ENCODE measurements at regions not wholly inside any gene's neighbourhood (a gene's known extent, or its start where the extent isn't known, plus 50 kb on each side); places are given as distances from the start of the nearest gene placed in this dataset.
"Not testable (repeated sequence)": the region's sequence is repeated elsewhere in the genome, so short reads cannot be mapped to it uniquely, and the experiment has no call there.

DNA sequence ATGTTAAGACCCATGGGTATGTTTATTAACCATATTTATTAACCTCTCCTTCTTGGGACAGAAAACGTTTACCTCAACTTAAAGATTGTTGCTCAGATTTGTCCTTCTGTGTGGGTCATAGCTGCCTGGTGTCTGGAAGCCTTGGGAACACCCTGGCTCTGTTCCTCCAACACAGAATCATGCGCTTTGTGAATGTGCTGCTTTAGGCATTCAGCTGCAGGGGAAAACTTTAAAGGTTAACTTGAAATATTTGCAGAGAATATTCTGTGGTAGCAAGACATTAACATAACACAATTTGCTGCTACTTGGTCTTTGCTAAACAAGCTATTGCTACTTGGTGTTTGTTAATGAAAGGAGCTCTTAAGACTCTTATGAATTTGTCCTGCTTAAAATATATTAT lies 50.5 kb upstream of the THOC3 start:
- not testable (repeated sequence) for DNase-seq

DNA sequence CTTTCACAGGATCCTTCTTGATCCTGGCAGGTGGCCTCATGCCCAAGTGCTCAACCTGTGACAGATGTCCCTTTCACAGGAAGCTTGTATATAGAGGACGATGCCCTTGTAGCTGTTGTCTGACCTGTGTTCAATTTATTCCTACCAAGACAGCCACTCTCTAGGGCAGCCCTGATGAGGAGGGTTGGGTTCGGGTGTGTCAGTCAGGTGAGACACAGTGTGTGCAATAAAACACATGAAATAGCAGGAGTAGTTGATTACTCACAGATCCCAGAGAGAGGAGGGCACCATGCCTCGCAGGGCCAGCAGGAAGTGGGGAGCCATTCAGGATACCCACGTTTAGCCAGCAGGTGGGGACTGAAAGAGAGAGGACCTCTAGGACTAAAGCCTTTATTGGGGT lies 52.7 kb upstream of the THOC3 start:
- not testable (repeated sequence) for DNase-seq

DNA sequence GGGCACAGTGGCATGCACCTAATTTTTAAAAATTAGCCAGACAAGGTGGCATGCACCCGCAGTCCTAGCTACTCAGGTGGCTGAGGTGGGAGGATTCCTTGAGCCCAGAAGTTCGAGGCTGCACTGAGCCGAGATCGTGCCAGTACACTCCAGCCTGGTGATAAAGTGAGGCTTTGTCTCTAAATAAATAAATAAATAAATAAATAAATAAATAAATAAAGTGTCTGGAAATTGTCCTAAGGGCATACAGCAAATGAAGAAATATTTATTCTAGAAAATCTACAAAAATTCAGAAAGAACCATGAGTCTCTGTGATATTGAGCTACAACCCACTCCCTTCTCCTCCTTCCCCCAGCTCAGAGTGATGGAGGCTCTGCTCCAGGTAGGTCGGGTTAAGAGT lies 55.4 kb upstream of the THOC3 start:
- DNase-seq = not testable (repeated sequence)

DNA sequence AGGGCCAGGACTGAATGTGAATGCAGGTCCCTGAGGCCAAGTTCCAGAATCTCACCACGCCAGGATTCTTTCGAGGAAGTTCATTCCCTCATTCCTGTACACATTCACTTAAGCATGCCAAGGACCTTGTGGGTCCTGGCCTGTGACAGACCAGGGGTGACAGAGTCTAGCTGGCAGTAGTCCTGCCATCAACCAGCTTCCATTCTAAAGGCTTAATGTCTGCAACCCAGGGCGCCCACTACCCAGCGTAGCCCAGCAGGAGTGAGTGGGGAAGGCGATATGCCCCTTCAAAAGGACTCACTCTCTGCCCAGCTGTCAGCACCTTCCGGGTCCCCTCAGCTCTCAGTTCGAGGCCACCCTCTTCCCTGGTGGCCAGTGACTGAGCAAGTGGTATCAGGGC lies 61.3 kb upstream of the THOC3 start:
- not testable (repeated sequence) for DNase-seq

DNA sequence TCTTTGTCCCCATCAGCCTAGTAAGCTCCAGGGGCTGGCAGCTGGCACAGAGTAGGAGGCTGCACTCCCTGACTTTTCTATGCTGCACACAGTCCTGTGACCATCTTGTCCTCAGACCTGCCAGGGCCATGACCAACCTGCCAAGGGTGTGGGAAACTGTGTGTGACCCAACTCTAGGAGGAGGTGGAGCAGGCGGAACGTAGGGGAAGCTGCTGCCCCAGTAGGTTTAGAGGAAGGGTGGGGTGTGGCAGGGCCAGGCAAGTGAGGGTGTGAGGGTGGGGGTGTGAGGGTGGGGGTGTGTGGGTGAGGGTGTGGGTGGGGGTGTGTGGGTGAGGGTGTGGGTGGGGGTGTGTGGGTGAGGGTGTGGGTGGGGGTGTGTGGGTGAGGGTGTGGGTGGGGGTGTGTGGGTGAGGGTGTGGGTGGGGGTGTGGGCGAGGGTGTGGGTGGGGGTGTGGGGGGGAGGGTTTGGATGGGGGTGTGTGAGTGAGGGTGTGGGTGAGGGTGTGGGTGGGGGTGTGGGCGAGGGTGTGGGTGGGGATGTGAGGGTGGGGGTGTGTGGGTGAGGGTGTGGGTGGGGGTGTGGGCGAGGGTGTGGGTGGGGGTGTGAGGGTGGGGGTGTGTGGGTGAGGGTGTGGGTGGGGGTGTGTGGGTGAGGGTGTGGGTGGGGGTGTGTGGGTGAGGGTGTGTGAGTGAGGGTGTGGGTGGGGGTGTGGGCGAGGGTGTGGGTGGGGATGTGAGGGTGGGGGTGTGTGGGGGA lies 62.4 kb upstream of the THOC3 start:
- DNase-seq = not testable (repeated sequence)

DNA sequence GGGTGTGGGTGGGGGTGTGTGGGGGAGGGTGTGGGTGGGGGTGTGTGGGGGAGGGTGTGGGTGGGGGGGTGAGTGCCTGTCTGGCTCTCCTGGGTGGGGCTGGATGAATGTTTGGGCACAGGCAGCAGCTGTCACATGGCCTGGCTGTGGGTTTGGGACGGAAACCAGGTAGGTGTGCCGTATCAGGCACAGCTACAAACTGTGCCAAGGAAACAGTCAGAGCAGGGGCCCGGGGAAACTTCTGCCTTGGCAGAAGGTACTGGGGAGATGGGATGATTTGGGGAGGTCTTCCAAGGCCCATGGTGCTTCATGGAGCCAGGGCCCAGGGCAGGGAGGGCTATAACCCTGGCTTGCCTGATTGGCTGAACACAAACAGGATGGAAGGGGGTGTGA lies 63.0 kb upstream of the THOC3 start:
- DNase-seq = not testable (repeated sequence)

DNA sequence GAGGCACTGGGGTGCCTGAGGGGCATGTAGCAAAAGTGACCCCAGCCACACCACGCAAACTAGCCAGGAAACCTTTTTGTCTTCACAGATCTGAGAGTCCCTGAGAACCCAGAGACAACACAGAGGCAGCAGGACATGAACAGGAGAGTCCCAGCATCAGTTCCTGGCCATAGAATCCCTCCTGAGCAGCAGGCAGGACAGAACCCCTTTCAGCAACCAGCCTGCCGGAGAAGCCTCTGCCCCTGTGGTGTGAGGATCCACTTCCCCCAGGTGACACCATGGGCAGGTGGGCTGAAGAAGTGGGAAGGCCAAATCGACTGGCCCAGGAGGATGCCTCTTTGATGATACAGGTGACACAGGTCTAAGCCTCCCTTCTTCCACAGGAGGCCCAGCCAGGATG lies 65.1 kb upstream of the THOC3 start:
- DNase-seq = not testable (repeated sequence)

DNA sequence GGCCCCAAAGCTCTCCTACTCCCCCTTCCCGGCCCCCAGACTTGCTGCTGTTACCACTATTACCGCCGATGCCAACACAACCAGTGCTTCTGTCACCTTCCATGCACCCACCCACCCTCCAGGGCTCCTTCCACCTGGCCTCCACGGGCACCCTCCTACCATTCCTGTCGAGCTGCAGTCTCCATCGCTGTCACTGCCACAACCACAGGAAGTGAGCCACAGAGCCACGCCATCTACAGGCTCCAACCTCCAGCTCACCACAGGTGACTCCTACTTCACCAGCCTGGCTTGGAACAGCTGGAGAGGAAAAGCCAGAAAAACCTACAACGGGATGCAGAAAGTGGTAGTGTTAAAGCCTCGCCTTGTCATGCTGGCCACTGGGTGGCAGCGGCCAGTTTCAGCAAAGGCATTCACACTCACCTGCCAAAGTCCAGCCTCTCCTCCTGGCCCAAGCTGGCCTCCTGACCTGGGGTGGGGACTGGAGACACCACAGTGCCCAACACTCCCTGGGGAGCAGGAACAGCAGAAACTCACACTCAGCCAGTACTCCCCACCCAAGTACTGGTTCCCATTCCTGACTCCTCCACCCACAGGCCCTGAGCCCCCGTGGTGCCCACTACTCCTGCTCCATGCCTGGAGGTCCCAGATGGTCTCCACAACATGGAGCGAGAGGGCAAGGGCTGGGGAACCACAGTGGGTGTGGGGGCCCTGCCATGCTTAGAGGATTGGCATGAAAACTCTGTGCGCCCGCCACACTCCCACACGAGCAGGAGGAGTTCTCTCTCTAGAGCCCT lies 66.5 kb upstream of the THOC3 start:
- DNase-seq = not testable (repeated sequence)

DNA sequence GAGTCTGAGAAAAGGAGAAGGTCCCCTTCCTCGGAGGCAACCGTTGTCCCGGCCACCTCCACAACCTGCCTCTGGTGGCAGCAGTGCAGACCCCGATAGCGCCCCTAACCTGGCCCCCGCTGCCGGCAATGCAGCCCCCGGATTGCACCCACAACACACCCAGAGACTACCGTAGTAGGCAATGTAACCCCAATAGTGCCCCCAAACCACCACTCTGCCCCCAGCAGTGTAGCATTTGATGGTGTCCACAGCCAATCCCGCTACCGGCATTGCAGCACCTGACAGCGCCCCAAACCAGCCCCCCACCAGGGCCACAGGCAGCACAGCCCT lies 67.1 kb upstream of the THOC3 start:
- DNase-seq = not testable (repeated sequence)

DNA sequence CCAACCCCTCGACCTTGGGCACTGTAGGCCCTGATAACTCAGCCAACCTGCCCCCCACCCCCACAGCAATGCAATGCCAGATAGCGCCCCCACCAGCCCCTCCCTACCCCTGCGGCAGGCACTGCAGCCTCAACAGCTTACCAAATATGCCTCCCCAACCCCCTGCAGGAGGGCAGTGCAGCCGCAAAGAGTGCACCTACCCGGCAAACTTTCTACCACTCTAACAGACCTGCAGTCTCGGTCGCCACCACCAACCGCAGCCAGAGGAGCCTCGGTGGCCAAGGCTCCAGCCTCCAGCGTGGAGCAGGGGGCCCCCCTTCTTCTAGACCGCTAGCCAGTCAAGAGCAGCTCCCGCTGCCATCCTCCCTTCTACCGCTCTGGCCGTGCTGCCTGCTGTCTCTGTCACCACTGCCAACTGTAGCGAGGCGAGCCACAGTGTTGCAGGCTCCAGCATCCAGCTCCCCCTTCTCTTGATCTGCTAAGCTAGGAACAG lies 67.7 kb upstream of the THOC3 start:
- not testable (repeated sequence) for DNase-seq

DNA sequence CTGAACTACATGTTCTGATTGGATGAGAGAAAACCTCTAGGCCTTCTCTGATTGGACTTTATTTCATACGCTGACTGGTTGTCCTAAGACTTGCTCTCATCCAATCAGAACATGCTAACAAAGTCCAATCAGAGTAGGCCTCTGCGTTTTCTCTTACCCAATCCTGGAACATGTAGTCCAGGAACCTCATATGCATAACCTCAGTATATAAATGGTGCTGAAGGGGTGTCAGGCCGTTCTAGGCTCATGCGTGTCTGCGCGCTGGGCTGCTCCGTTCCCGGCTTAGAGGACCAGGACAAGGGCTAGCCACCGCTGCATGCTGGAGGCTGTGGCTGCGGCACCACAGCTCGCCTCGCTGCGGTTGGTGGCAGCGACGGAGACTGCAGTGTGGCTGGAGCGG lies 68.3 kb upstream of the THOC3 start:
- not testable (repeated sequence) for DNase-seq

DNA sequence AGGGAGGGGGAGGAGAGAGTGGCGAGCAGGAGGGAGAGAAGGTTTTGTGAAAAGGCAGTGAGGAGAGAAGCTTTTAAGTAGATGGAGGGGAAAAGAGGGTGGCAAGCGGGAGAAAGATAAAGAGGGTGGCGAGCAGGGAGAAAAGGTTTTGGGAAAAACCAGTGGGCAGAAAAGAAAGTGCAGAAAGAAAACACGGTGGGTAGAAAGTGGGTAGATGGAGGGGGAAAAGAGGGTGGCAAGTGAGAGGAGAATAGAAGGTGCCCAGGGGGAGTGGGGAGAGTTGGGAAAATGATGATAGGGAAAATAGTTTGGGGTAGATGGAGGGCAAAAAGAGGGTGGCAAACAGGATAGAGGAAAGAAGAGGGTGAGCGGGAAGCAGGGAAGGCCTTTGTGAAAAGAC lies 69.1 kb upstream of the THOC3 start:
- not testable (repeated sequence) for DNase-seq

DNA sequence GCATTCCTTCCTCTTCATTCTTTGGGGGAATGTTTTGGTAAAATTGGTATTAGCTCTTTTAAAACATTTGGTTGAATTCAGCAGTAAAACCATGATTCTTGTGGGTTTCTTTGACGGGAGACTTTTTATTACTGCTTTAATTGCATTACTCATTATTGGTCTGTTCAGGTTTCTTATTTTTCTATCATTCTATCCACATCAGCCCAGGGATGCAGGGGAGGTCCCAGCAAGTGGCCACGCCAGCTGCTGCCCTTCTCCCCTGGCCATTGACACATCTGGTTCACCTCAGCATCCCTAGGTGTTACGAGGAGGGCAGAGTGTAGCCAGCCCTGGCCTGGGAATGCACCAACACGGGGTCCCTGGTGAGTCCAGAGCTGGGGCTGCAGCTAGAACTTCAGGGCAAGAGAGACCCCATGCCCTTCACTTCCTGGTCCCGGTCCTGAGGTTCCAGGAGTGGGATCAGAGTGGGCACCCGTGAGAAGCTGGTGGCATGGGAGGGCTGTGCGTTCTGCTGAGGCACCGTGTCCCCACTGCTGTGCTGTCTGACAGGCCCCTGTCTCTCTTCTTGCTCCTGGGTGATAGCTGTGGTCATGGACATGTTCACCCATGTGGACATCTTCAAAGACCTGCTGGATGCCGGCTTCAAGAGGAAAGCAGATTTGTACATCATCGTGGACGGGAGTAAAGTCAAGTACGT lies 72.1 kb upstream of the THOC3 start:
- not testable (repeated sequence) for DNase-seq

DNA sequence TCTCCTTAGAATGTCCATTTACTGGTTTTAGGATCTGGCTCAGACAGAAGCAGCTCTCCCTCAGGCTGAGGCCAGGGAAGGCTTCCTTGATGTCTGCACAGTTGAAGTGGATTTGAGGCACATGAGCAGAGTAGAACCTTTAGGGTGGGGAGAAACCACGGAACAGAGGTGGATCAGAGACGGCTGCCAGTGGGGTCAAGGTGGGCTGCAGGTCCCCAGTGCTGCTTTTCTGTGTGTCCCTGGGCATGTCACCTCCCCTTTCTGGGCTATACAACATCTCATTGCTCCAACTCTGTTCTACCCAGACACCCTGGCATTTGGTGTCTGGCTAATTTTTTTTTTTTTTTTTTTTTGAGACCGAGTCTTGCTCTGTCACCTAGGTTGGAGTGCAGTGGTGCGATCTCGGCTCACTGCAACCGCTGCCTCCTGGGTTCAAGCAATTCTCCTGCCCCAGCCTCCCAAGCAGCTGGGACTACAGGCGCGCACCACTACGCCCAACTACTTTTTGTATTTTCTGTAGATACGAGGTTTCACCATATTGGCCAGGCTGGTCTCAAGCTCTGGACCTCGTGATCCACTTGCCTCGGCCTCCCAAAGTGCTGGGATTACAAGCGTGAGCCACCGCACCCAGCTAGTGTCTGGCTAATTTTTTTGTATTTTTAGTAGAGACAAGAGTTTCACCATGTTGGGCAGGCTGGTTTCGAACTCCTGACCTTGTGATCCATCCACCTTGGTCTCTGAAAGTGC lies 73.3 kb upstream of the THOC3 start:
- not testable (repeated sequence) for DNase-seq

DNA sequence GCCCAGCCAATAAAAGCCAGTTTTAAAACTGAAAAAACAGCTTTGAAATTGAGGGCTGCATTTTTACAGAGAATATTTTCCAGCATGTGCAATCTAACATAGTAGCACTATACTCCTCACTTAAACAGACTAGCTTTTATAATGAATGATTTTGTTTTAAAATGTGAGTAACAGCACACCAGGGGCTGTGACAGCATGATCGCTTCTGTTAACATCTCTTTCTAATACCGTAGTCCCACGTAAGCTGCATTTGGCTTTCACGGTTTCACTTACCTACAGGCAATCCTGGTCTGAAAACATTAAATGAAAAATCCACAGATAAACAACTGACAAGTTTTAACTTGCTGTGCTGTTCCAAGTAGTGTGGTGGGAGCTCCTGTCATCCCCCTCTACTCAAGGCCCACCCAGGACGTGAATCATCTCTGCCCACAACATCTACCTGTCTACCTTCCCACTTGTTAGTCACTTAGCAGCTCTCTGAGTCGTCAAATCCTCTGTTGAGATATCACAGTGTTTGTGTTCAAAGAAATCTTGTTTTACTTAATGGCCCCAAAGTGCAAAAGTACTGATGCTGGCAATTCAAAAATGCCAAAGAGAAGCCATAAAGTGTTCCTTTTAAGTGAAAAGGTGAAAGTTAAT lies 74.0 kb upstream of the THOC3 start:
- DNase-seq = not testable (repeated sequence)

DNA sequence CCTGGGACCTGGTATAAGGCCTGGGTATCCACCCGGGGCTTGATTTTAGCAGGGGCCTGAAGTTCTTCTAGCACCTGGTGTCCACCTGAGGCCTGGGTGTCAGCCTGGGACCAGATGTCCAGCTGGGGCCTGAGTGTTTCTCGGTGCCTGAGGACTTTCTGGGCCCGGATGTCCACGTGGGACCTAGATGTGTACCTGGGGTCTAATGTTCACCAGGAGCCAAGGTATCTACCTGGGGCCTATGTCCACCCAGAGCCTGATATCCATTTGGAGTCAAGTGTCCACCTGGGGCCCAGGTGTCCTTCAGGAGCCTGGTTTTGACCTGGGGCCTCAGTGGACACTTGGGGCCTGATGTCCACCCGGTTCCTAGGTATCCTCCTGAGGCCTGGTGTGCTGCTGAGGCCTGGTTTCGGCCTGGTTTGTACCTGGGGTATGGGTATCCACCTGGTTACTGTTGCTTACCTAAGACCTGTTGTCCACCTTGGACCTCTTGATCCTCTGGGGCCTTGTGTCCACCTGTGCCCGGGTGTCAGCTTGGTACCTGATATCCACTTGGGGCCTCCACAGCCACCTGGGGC lies 75.2 kb upstream of the THOC3 start:
- not testable (repeated sequence) for DNase-seq

DNA sequence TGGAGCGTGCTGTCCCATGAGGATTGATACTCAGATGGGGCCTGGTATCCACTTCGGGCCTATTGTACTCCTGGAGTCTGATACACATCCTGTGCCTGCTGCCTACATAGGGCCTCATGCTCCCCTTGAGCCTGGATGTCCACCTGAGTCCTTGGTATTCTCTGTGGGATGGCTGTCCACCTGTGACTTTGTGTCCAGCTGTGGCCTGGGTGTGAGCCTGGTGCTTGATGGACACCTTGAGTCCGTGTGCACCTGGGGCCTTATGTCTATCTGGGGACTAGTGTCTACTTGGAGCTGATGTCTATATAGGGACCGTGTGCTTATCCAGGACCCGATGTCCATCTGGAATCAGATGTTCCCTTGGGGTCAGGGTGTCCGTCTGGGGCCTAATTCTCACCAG lies 75.9 kb upstream of the THOC3 start:
- DNase-seq = not testable (repeated sequence)

DNA sequence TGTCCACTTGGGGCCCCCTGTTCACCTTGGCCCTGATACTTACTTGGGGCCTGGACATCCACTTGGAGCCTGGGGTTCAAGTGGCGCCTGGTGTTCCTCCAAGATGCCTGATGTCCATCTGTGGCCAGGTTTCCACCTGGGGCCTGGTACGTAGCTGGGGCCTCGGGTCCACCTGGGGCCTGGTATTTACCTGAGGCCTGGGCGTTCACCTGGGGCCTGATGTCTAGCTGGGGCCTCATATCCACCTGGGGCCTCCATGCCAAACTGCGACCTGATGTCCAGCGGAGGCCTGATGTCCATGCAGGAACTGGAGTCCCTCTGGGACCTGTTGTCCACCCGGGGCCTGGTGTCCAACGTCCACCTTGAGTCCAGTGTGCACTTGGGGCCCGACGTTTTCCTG lies 76.3 kb upstream of the THOC3 start:
- not testable (repeated sequence) for DNase-seq

DNA sequence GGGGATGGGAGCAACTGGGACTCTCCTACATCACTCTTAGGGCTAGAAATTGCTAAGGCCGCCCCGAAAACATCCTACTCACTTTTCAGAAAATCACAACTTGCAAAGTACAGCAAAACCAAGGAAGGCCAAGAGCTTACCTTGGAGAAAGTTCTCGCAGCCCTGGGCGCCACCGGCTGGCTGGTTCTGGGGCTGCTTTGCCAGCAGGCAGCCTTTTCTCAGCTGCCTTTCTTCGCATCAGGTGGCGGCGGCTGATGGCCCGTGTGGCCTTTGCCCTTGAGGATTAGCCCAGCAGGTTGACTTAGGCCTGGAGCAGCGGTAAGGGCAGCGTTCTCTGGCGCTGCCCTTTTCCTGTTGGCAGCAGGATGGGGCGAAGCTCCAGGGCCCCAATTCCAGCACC lies 77.3 kb upstream of the THOC3 start:
- DNase-seq = not testable (repeated sequence)

DNA sequence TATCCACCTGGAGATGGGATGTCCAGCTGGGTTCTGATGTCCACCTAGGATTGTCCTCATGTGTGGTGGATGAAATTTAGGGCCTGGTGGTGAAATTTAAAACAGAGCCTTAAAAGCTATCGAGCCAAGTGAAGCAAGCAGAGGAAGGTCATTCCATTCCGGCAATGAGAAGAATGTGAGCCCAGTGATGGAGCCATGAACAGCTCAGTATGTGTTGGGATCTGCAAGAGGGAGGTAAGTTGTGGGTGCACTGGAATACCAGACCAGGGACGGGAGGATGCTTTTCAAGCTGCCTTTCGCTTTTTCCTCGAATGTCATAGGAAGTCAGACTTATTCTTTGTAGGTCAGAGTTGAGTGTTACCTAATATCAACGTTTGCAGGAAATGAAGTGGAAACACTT lies 80.6 kb upstream of the THOC3 start:
- DNase-seq = not testable (repeated sequence)

DNA sequence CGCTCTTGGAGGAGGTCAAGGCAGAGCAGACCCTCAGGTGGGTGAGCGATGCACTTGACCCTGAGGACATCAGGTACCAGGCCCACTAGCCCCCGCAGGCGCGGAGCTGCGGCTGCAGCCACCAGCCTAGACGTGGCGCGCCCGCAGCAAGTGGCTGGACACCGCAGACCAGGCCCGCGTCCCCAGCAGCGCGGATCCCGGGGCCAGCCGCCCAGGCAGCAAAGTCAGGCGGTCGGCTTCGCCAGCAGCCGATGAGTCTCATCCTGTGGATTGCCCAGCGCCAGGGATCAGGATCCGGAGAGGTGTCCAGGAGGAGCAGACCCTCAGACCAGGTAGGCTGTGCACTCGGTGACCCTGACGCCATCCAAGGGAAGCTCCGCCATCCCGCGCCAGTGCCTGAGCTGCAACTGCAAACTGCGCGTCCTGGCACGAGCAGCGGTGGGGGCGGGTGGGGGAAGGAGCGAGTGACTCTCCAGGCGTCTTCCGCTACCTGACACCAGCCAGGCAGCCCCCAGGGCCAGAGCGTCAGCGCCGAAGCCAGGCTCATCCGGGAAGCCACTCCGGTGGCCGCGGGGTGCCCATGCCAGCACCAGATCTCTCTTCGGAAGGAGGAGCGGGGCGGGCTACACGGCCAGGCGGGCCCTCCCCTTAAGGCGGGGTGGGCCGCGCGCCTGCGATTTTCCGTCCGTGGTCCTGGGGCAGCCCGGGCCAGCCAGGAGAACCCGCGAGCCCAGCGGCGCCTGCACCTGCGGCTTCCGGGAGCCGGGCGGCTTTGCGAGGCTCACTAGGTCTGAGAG lies 92.6 kb upstream of the THOC3 start:
- not testable (repeated sequence) for DNase-seq
